ENCODE measurements at regions not wholly inside any gene's neighbourhood (a gene's known extent, or its start where the extent isn't known, plus 50 kb on each side); places are given as distances from the start of the nearest gene placed in this dataset.

DNA sequence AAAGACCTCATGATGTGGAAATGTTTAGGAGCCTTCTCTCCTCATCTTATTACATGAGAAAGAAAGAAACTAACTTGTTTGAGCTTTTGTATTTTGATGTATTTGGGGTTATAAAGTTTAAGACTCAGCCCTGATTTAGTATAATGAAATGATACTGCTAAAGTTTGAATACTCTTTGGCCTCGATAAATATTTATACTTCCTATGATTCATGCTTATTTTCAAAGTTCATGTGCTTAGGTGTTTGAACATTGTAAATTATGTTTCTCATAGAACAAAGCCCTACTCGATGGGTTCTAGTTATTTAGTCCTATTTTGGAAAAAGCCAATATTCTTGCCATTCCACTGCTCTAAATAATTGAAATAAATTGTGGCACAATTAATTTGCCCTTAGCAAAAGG is 303.2 kb downstream of the ZWINT start:
- Mint-ChIP-seq H3K36me3 (ENCODE audit: insufficient read depth) (no peaks in the 10 kb centered on the region), H3K4me3 (ENCODE audit: low read depth) (no peak overlapping the region), H3K27me3 (no peaks in the 10 kb centered on the region), H3K9me3 (ENCODE audit: low read depth) (peaks cover 2% of the 10 kb centered on the region), H3K4me1 (ENCODE audit: low read depth) (no peaks in the 10 kb centered on the region), H3K27ac (no peak overlapping the region)
- TF ChIP-seq, protein P1, sequence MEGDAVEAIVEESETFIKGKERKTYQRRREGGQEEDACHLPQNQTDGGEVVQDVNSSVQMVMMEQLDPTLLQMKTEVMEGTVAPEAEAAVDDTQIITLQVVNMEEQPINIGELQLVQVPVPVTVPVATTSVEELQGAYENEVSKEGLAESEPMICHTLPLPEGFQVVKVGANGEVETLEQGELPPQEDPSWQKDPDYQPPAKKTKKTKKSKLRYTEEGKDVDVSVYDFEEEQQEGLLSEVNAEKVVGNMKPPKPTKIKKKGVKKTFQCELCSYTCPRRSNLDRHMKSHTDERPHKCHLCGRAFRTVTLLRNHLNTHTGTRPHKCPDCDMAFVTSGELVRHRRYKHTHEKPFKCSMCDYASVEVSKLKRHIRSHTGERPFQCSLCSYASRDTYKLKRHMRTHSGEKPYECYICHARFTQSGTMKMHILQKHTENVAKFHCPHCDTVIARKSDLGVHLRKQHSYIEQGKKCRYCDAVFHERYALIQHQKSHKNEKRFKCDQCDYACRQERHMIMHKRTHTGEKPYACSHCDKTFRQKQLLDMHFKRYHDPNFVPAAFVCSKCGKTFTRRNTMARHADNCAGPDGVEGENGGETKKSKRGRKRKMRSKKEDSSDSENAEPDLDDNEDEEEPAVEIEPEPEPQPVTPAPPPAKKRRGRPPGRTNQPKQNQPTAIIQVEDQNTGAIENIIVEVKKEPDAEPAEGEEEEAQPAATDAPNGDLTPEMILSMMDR (IDR thresholded peaks at IDR 0.05; ENCODE audit: unreplicated experiment): no peak
- no peak for DNase-seq (ENCODE audit: low spot score, unreplicated experiment)

DNA sequence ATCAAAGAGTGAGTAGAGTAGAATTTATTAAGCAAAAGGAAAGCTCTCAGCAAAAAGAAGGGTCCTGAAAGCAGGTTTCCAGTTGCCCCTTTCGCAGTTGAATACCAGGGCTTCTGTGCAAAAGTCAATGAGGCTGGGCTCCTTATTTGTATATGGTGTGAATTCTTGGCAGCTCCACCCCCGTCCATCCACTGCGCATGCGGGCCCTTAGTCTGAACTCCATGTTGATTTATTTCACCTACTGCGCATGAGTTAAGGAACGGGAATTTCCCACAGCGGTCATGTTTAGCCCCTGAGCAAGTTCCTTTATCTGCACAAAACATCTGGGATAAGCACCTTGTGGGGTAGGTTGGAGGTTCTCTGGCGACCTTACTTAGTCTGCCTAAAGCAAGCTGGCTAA is 325.6 kb downstream of the ZWINT start:
- DNase-seq (ENCODE audit: low spot score, unreplicated experiment): no peak
- Mint-ChIP-seq H3K27ac (no peak overlapping the region), H3K4me1 (ENCODE audit: low read depth) (no peaks in the 10 kb centered on the region), H3K9me3 (ENCODE audit: low read depth) (peaks cover 6% of the 10 kb centered on the region), H3K4me3 (ENCODE audit: low read depth) (no peak overlapping the region), H3K36me3 (ENCODE audit: insufficient read depth) (no peaks in the 10 kb centered on the region), H3K27me3 (no peaks in the 10 kb centered on the region)
- TF ChIP-seq, protein P1 (IDR thresholded peaks at IDR 0.05; ENCODE audit: unreplicated experiment): no peak

DNA sequence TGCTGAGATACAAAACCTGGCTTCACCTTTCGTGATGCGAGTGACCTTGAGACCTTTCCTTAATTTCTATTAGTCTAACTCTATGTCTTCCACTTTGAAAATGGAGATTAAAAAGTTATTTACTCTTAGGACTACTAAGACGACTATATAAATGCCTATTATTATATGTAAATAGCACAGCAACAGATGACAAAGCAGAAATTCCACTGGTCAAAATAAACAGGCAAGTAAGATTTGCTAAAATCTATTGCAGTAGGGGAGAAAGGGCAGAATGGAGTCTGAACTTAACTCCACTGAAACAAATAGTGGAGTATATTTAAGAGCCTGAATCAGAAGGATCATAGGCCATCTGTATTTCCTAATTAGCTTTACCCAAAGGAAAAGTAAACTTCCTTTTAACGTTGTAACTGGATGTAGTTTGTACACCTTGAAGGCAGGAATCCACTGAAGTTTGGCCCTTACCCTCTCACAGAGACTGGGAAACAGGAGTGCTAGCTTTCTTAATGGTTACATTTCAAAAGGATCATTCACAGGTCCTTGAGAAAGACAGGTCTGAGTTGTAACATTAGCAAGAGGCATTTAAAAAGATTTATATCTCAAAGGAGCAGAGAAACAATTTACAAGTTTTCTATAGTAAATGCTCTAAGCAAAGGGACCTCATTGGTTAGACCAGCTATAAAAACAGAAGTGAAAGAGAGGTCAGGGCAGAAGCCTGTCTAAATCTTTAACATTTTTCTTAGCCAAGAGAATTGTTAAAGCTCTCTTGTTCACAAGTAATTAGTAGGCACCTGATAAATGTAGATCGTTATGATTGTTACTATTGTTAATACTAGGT is 332.5 kb downstream of the ZWINT start:
- Mint-ChIP-seq H3K27me3 (no peaks in the 10 kb centered on the region), H3K9me3 (ENCODE audit: low read depth) (peaks cover under 1% of the 10 kb centered on the region), H3K4me1 (ENCODE audit: low read depth) (no peaks in the 10 kb centered on the region), H3K27ac (no peak overlapping the region), H3K36me3 (ENCODE audit: insufficient read depth) (no peaks in the 10 kb centered on the region), H3K4me3 (ENCODE audit: low read depth) (no peak overlapping the region)
- no peak for DNase-seq (ENCODE audit: low spot score, unreplicated experiment)
- TF ChIP-seq, protein P1 (IDR thresholded peaks at IDR 0.05; ENCODE audit: unreplicated experiment): no peak

DNA sequence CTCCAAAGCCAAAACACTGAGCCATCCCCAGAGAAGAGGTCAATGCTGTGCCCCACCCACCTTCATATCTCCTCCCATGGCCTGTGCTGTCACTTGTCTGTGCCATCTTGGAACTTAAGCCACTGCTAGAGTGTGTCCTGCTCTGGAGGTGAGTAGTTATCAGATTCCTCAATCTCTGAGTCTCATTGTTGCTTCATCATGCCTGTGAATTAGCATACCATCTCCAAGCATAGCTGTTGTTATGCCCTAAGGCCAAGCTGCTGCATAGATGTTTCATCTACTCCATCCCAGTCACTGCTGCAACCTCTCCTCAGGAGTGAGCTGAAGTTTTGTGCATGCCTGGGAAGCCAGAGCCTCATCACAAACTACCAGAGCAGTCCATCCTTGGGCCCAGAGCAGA is 349.0 kb downstream of the ZWINT start:
- TF ChIP-seq, protein P1 (IDR thresholded peaks at IDR 0.05; ENCODE audit: unreplicated experiment): no peak

DNA sequence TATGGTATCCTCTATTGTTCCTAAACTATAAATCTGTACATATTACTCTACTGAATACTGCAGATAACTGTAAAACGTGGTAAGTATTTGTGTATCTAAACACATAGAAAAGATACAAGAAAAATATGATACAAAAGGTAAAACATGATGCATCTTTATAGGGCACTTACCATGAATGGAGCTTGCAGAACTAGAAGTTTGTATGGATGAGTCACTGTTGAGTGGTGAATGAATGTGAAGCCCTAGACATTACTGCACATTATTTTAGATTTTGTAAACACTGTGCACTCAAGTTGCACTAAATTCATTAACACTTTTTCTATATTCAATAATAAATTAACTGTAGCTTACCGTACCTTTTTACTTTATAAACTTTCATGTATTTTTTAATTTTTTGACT is 357.5 kb downstream of the ZWINT start:
- Mint-ChIP-seq H3K4me1 (ENCODE audit: low read depth) (no peaks in the 10 kb centered on the region), H3K36me3 (ENCODE audit: insufficient read depth) (no peaks in the 10 kb centered on the region), H3K9me3 (ENCODE audit: low read depth) (no peaks in the 10 kb centered on the region), H3K27ac (no peak overlapping the region), H3K4me3 (ENCODE audit: low read depth) (no peak overlapping the region), H3K27me3 (no peaks in the 10 kb centered on the region)
- TF ChIP-seq, protein P1 (IDR thresholded peaks at IDR 0.05; ENCODE audit: unreplicated experiment): no peak
- no peak for DNase-seq (ENCODE audit: low spot score, unreplicated experiment)

More for the DNA sequence above, 349.0 kb downstream of the ZWINT start:
- Mint-ChIP-seq H3K4me3 (ENCODE audit: low read depth) (no peak overlapping the region), H3K27me3 (no peaks in the 10 kb centered on the region), H3K9me3 (ENCODE audit: low read depth) (peaks cover 4% of the 10 kb centered on the region), H3K36me3 (ENCODE audit: insufficient read depth) (no peaks in the 10 kb centered on the region), H3K27ac (no peak overlapping the region), H3K4me1 (ENCODE audit: low read depth) (no peaks in the 10 kb centered on the region)
- DNase-seq (ENCODE audit: low spot score, unreplicated experiment): no peak
